Osteocyte (in vitro differentiated cells): ENCODE measurements at regions not wholly inside any gene's neighbourhood (a gene's known extent, or its start where the extent isn't known, plus 50 kb on each side); places are given as distances from the start of the nearest gene placed in this dataset.

Source experiments
- DNase-seq: peaks from one replicate; pipeline ENCODE4 v3.0.0; 2021; ENCODE audit warnings: mixed read lengths; ENCODE audit not compliant: unreplicated experiment; ENCODE audit errors: extremely low spot score
- H3K27ac Mint-ChIP-seq: one replicate; pipeline ENCODE4 v1.8.0; 2021; ENCODE audit warnings: mild to moderate bottlenecking, mixed read lengths; ENCODE audit not compliant: unreplicated experiment
- H3K27me3 Mint-ChIP-seq: one replicate; pipeline ENCODE4 v1.8.0; 2021; ENCODE audit warnings: mixed read lengths; ENCODE audit not compliant: unreplicated experiment
- H3K36me3 Mint-ChIP-seq: one replicate; pipeline ENCODE4 v1.8.0; 2021; ENCODE audit warnings: mixed read lengths; ENCODE audit not compliant: unreplicated experiment
- H3K4me1 Mint-ChIP-seq: one replicate; pipeline ENCODE4 v1.8.0; 2021; ENCODE audit warnings: mixed read lengths; ENCODE audit not compliant: unreplicated experiment
- H3K4me3 Mint-ChIP-seq: one replicate; pipeline ENCODE4 v1.8.0; 2021; ENCODE audit warnings: mild to moderate bottlenecking, moderate library complexity, mixed read lengths; ENCODE audit not compliant: unreplicated experiment
- H3K9me3 Mint-ChIP-seq: one replicate; pipeline ENCODE4 v1.8.0; 2021; ENCODE audit warnings: mixed read lengths; ENCODE audit not compliant: unreplicated experiment
- TF ChIP-seq, protein P1 (sequence below): fragments of 200-600 bp; sonication (generic); IDR thresholded peaks from 2 replicates; pipeline ENCODE4 v1.5.0; 2021; ENCODE audit warnings: antibody characterized with exemption, mild to moderate bottlenecking, moderate library complexity

DNA sequence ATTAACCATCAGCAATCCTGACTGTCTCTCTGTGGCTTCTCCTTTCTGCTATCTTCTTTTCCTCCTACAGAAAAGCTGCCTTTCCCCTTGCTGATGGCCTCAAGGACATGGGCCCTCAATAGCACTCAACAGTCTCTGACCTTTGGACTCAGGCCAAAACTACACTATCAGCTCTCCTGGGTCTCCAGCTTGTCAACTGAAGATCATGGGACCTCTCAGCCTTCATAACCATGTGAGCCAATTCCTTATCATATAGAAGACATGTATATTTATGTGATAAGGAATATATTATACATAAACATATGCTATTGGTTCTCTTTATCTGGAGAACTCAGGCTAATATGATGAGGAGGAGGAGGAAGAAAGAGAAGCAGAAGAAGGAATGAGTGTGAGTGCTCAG lies 91.8 kb upstream of the GJB5 start:
- H3K27me3 Mint-ChIP-seq = no peaks in the 10 kb centered on the region
- DNase-seq = peak; percentile 8
- no peak overlapping the region for H3K27ac Mint-ChIP-seq
- no peaks in the 10 kb centered on the region for H3K4me1 Mint-ChIP-seq
- H3K9me3 Mint-ChIP-seq = no peaks in the 10 kb centered on the region
- TF ChIP-seq, protein P1, sequence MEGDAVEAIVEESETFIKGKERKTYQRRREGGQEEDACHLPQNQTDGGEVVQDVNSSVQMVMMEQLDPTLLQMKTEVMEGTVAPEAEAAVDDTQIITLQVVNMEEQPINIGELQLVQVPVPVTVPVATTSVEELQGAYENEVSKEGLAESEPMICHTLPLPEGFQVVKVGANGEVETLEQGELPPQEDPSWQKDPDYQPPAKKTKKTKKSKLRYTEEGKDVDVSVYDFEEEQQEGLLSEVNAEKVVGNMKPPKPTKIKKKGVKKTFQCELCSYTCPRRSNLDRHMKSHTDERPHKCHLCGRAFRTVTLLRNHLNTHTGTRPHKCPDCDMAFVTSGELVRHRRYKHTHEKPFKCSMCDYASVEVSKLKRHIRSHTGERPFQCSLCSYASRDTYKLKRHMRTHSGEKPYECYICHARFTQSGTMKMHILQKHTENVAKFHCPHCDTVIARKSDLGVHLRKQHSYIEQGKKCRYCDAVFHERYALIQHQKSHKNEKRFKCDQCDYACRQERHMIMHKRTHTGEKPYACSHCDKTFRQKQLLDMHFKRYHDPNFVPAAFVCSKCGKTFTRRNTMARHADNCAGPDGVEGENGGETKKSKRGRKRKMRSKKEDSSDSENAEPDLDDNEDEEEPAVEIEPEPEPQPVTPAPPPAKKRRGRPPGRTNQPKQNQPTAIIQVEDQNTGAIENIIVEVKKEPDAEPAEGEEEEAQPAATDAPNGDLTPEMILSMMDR = no peak
- H3K36me3 Mint-ChIP-seq = no peaks in the 10 kb centered on the region
- H3K4me3 Mint-ChIP-seq = no peak overlapping the region

DNA sequence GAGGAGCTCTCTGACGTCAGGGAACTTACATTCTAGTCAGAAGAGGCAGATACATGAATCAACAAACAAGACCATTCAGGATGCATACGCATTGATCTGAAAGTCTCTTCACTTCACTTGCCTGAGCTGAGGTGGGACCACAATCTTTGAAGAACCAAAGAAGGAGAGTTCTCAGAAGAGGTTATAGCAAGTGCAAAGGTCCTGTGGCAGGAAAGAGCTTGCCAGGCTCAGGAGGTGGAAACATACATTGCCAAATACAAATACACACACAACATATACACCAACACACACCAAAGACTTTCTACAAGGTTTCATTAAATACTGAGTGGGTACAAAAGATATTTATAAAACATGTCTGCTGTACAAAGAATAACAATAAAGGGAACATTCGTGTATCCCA lies 86.8 kb upstream of the GJB5 start:
- Mint-ChIP-seq H3K9me3 (no peaks in the 10 kb centered on the region), H3K27me3 (no peaks in the 10 kb centered on the region), H3K27ac (no peak overlapping the region), H3K4me3 (no peak overlapping the region), H3K4me1 (no peaks in the 10 kb centered on the region), H3K36me3 (no peaks in the 10 kb centered on the region)
- peak; percentile 5 for DNase-seq
- TF ChIP-seq, protein P1 = no peak

DNA sequence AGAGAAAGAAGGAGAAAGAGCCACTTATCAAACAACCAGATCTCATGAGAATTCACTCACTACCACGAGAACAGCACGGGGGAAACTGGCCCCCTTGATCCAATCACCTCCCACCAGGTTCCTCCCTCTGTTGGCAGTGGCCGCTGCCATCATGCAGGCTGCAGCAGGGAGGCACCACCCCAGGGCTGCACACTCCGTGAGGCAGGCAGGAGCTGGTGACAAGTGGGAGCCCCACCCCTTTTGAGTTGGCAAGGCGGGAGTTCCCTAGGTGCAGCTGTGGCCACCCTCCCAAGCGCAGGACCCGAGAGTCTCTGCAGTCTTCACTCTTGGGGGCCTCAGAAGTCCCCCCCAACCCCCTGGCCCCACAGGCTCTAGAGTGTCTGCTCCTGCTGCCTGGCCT lies 83.9 kb upstream of the GJB5 start:
- no peak overlapping the region for H3K4me3 Mint-ChIP-seq

DNA sequence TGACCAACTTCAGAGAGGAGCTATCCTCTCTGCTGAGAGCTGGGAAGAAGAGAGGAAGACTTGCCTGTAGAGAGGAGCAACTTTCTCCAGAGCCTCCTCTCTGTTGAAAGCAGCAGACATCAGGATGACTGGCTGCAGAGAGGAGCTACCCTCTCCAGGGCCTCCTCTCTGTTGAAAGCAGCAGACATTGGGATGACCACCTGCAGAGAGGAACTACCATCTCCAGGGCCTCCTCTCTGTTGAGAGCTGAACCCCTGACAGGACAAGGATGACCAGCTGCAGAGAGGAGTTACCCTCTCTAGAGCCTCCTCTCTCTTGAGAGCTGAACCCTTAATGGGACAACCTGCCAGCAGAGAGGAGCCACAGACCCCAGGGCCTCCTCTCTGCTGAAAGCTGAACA lies 83.0 kb upstream of the GJB5 start:
- Mint-ChIP-seq H3K4me3 (no peak overlapping the region), H3K9me3 (no peaks in the 10 kb centered on the region), H3K36me3 (no peaks in the 10 kb centered on the region), H3K4me1 (no peaks in the 10 kb centered on the region), H3K27me3 (no peaks in the 10 kb centered on the region), H3K27ac (no peak overlapping the region)
- TF ChIP-seq, protein P1 = no peak
- peak; percentile 34 for DNase-seq

More for the DNA sequence above, 83.9 kb upstream of the GJB5 start:
- H3K36me3 Mint-ChIP-seq = no peaks in the 10 kb centered on the region
- no peak overlapping the region for H3K27ac Mint-ChIP-seq
- no peaks in the 10 kb centered on the region for H3K9me3 Mint-ChIP-seq
- H3K27me3 Mint-ChIP-seq = no peaks in the 10 kb centered on the region
- H3K4me1 Mint-ChIP-seq = no peaks in the 10 kb centered on the region
- DNase-seq = no peak
- TF ChIP-seq, protein P1 = no peak

DNA sequence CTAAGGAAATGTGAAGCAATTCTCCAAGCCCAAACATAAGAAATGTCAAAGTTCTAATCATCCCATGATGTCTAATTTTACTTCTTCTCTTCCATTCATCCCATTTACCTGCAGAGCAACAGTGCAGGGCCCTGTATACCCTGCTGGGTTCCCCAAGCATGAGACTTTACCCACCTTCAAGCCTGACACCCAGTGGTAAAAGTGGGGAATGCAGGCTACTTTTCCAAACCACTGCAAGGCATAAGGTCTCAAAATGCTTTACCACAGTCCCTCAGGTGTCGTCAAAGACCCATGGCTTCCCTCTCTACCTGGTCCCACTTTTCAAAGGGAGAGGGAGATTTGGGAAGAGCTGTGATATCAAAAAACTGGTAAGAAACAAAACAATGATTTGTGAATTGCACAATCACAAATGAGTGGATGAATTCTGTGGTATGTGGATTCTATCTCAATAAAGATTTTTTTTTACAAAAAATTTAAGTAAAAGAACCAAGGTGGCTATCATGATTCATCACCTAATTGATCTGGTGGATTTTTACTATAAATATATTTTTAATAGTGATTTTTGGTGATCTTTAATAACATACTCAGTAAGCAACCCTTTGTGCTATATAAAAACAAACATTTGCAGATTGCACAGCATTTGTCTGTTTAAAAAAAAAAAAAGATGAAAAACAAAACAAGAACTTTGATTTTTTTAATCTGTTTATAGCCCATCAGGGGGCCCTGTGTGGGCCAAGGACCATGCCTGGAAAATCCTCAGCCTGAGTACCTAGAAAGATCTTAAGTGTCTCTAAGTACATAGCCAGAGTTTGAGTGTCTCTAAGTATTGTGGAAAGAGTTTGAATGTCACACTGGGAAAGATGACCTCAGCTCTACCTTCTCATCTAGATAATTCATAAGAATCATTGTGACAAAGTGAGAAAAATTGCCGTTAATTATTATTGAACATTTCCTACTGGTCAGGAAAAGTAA lies 73.1 kb upstream of the GJB5 start:
- peak; percentile 81 for DNase-seq
- H3K4me3 Mint-ChIP-seq = no peak overlapping the region
- H3K27ac Mint-ChIP-seq = no peak overlapping the region
- no peaks in the 10 kb centered on the region for H3K4me1 Mint-ChIP-seq
- no peaks in the 10 kb centered on the region for H3K36me3 Mint-ChIP-seq
- no peaks in the 10 kb centered on the region for H3K9me3 Mint-ChIP-seq
- H3K27me3 Mint-ChIP-seq = peaks cover 3% of the 10 kb centered on the region
- TF ChIP-seq, protein P1 = peak; percentile 67
